ENCODE measurements at regions not wholly inside any gene's neighbourhood (a gene's known extent, or its start where the extent isn't known, plus 50 kb on each side); places are given as distances from the start of the nearest gene placed in this dataset.

DNA sequence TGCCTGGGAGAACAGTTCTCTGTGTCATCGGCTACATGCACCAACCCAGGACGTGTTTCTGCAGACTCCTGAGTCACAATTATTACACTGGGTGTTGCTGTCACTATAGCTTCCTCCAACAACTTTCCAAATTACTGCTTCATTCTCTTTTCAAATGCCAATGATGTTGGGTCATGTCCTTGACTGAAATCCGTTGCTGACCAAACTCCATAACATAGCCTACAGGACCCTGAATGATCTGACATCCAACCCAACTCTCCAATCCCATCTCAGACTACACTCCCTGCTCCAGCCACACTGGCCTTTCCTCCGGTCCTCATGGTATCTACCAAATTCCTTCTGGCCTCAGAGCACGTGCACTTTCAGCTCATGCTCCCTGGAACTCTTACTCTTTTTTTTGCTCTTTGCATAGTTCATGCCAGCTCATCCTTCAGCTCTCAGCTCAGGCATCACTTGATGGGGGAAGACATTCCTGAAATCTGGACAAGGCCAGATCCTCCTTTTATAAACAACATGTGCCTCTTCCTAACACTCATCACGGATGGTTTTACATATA is 108.8 kb upstream of the PTPRG start:
- Histone ChIP-seq H3K27me3 (ENCODE audit: insufficient read depth, insufficient read length) (no peaks in the 10 kb centered on the region), H3K9me3 (ENCODE audit: insufficient read depth, low read length) (no peaks in the 10 kb centered on the region), H3K4me1 (ENCODE audit: insufficient read depth, insufficient read length) (no peaks in the 10 kb centered on the region), H3K4me3 (ENCODE audit: insufficient read length, low read depth) (no peak overlapping the region), H3K36me3 (ENCODE audit: insufficient read depth, insufficient read length, low read length) (no peaks in the 10 kb centered on the region), H3K9ac (ENCODE audit: insufficient read length, low read depth) (no peak overlapping the region)
- no peak for DNase-seq (ENCODE audit: low read depth, low spot score)
- TF ChIP-seq SUZ12 (IDR thresholded peaks at IDR 0.05; ENCODE audit: extremely low read depth, insufficient read depth, insufficient read length): no peak
- TF ChIP-seq YY1 (IDR thresholded peaks at IDR 0.05; ENCODE audit: insufficient read depth, insufficient read length): no peak
- no peak for TF ChIP-seq ZNF274 (IDR thresholded peaks at IDR 0.05; ENCODE audit: low read depth, low read length)

DNA sequence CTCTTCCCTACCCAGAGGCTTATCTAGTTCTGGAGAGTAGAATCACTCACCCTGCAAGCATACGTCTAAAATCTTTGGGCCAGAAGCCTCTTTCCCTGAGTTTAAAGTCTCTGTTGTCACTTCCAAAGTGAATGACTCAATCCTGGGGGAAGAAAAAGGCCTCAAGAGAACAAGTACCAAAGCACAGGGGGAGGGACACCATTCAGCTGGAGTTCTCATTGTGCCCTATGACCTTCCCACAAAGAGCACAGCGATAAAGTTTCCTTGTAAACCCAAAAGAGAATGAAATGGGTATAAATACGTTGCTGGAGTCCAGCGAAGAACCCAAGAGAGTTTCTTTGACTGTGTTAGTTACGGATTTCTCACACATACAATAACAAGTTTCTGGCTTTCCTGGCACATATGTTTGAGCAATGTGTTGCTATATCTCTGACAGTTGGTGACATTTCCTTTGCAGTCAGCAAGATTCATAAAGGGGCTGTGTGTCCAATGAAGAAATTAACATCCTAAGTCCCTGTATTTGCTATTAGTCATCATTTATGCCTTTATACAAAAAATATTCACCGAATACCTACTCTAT is 107.3 kb upstream of the PTPRG start:
- Histone ChIP-seq H3K9ac (ENCODE audit: insufficient read length, low read depth) (no peak overlapping the region), H3K4me3 (ENCODE audit: insufficient read length, low read depth) (no peak overlapping the region), H3K27me3 (ENCODE audit: insufficient read depth, insufficient read length) (no peaks in the 10 kb centered on the region), H3K36me3 (ENCODE audit: insufficient read depth, insufficient read length, low read length) (no peaks in the 10 kb centered on the region), H3K9me3 (ENCODE audit: insufficient read depth, low read length) (no peaks in the 10 kb centered on the region), H3K4me1 (ENCODE audit: insufficient read depth, insufficient read length) (no peaks in the 10 kb centered on the region)
- TF ChIP-seq YY1 (IDR thresholded peaks at IDR 0.05; ENCODE audit: insufficient read depth, insufficient read length): no peak
- no peak for TF ChIP-seq ZNF274 (IDR thresholded peaks at IDR 0.05; ENCODE audit: low read depth, low read length)
- TF ChIP-seq SUZ12 (IDR thresholded peaks at IDR 0.05; ENCODE audit: extremely low read depth, insufficient read depth, insufficient read length): no peak
- DNase-seq (ENCODE audit: low read depth, low spot score): no peak

DNA sequence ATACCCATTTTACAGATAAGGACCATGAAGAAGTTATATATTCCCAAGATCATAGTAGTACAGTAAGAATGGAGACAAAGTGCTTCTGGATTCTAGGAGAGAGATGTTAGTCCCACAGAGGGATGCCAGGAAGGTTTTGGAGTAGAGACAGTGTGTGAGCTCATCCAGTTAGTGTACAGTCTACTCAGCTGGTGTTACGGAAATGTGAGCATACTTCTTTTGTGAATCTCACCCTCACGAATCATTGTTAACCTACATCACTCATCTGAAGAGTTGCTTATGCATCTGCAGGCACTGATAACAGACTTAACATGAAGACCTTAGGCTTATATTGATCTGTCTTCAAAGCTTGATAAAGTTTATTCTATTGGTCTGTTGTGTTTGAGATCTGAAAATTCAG is 106.6 kb upstream of the PTPRG start:
- DNase-seq (ENCODE audit: low read depth, low spot score): no peak
- no peaks in the 10 kb centered on the region for H3K9me3 ChIP-seq (ENCODE audit: insufficient read depth, low read length)

DNA sequence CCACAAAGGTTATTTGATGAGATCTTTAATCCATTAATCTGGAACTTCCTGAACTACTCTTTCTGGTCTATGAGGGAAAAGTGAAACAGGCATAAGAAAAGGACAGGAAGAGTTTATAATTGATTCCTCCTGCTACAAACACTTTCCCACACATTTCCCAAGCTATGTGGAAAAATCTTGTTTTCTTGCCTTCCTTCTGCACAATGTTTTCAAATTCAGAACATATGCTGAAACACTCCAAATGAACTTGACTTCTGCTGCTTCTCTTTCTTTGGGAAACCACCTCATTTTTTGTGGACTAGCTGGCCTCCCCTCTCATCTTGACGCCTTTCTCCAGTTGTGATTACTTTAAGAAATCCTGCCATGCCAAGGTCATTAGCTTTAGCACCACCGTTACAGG is 100.7 kb upstream of the PTPRG start:
- H3K9ac ChIP-seq (ENCODE audit: insufficient read length, low read depth): no peak overlapping the region
- no peaks in the 10 kb centered on the region for H3K36me3 ChIP-seq (ENCODE audit: insufficient read depth, insufficient read length, low read length)
- H3K27me3 ChIP-seq (ENCODE audit: insufficient read depth, insufficient read length): no peaks in the 10 kb centered on the region
- H3K4me3 ChIP-seq (ENCODE audit: insufficient read length, low read depth): no peak overlapping the region
- no peak for DNase-seq (ENCODE audit: low read depth, low spot score)
- H3K9me3 ChIP-seq (ENCODE audit: insufficient read depth, low read length): no peaks in the 10 kb centered on the region
- no peak for TF ChIP-seq SUZ12 (IDR thresholded peaks at IDR 0.05; ENCODE audit: extremely low read depth, insufficient read depth, insufficient read length)
- no peak for TF ChIP-seq YY1 (IDR thresholded peaks at IDR 0.05; ENCODE audit: insufficient read depth, insufficient read length)
- no peak for TF ChIP-seq ZNF274 (IDR thresholded peaks at IDR 0.05; ENCODE audit: low read depth, low read length)
- H3K4me1 ChIP-seq (ENCODE audit: insufficient read depth, insufficient read length): no peaks in the 10 kb centered on the region

More for the DNA sequence above, 106.6 kb upstream of the PTPRG start:
- TF ChIP-seq SUZ12 (IDR thresholded peaks at IDR 0.05; ENCODE audit: extremely low read depth, insufficient read depth, insufficient read length) (no peak), ZNF274 (IDR thresholded peaks at IDR 0.05; ENCODE audit: low read depth, low read length) (no peak), YY1 (IDR thresholded peaks at IDR 0.05; ENCODE audit: insufficient read depth, insufficient read length) (no peak)
- Histone ChIP-seq H3K36me3 (ENCODE audit: insufficient read depth, insufficient read length, low read length) (no peaks in the 10 kb centered on the region), H3K27me3 (ENCODE audit: insufficient read depth, insufficient read length) (no peaks in the 10 kb centered on the region), H3K4me3 (ENCODE audit: insufficient read length, low read depth) (no peak overlapping the region), H3K9ac (ENCODE audit: insufficient read length, low read depth) (no peak overlapping the region), H3K4me1 (ENCODE audit: insufficient read depth, insufficient read length) (no peaks in the 10 kb centered on the region)

DNA sequence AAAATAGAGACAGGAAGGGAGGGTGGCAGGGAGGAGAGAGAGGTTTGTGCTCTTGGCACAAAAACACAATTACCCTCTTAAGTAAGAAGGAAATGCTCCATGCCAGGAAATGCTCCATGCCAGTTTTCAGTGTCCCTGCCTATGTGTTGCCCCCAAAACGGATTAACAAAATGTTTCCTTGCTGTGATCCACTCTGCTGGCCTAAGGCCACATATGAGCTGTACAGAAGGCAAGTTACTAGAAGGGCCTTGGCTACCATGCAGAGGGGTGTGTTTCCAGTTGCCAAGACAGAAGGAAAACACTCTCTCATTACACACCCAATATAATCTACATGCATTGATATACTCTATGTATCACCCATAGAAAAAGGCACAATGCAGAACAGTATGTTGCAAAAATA is 98.2 kb upstream of the PTPRG start:
- TF ChIP-seq YY1 (IDR thresholded peaks at IDR 0.05; ENCODE audit: insufficient read depth, insufficient read length) (no peak), ZNF274 (IDR thresholded peaks at IDR 0.05; ENCODE audit: low read depth, low read length) (no peak), SUZ12 (IDR thresholded peaks at IDR 0.05; ENCODE audit: extremely low read depth, insufficient read depth, insufficient read length) (no peak)
- no peaks in the 10 kb centered on the region for H3K9me3 ChIP-seq (ENCODE audit: insufficient read depth, low read length)
- no peak for DNase-seq (ENCODE audit: low read depth, low spot score)
- H3K27me3 ChIP-seq (ENCODE audit: insufficient read depth, insufficient read length): no peaks in the 10 kb centered on the region
- H3K36me3 ChIP-seq (ENCODE audit: insufficient read depth, insufficient read length, low read length): no peaks in the 10 kb centered on the region
- no peak overlapping the region for H3K9ac ChIP-seq (ENCODE audit: insufficient read length, low read depth)
- H3K4me1 ChIP-seq (ENCODE audit: insufficient read depth, insufficient read length): no peaks in the 10 kb centered on the region
- H3K4me3 ChIP-seq (ENCODE audit: insufficient read length, low read depth): no peak overlapping the region

DNA sequence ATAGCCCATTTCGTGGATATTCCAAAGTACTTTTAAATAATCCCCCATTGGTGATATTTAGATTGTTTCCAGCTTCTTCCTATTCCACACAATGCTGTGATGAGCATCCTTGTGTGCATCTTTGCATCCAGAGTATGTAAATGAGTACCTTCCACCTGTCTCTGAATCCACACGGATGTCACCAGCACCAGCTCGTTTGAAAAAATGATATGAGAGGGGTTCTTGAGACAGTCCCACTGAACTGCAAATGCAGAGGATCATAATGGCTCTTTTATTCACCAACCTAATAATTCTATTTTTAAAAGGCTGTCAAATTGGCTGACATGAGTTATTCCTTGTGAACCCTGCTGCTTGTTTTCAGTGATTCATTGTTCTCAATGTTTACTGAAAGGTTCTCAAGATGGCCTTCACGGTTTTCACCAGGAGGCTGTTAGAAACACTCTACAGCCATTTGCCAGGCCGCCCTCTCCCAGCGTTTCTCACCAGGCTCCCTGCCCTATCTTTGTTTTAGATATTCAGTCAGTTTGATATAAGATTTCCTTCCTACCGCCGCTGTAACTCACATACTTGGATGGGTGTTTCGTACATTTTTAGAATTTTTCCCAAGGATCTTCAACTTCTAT is 96.7 kb upstream of the PTPRG start:
- Histone ChIP-seq H3K4me1 (ENCODE audit: insufficient read depth, insufficient read length) (no peaks in the 10 kb centered on the region), H3K36me3 (ENCODE audit: insufficient read depth, insufficient read length, low read length) (no peaks in the 10 kb centered on the region), H3K4me3 (ENCODE audit: insufficient read length, low read depth) (no peak overlapping the region), H3K27me3 (ENCODE audit: insufficient read depth, insufficient read length) (no peaks in the 10 kb centered on the region), H3K9me3 (ENCODE audit: insufficient read depth, low read length) (no peaks in the 10 kb centered on the region), H3K9ac (ENCODE audit: insufficient read length, low read depth) (no peak overlapping the region)
- TF ChIP-seq YY1 (IDR thresholded peaks at IDR 0.05; ENCODE audit: insufficient read depth, insufficient read length) (no peak), SUZ12 (IDR thresholded peaks at IDR 0.05; ENCODE audit: extremely low read depth, insufficient read depth, insufficient read length) (no peak), ZNF274 (IDR thresholded peaks at IDR 0.05; ENCODE audit: low read depth, low read length) (no peak)
- no peak for DNase-seq (ENCODE audit: low read depth, low spot score)

DNA sequence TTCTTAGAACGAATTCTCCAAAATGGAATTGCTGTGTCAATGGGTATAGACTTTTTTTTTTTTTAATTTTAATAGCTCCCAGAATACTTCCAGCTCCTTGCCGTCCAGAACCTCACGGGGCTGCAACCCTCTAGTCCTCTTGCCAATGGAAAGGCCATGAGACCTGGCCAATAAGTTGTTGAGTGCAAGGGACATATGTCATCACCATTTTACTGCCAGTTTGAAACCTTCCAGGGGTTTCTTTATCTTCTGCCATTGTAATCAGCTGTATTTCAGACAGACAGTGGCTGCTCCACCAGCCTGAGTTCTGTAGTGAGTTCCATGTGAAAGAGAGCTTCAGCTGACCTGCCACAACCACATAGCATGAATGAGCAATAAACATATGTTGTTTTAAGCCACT is 95.0 kb upstream of the PTPRG start:
- Histone ChIP-seq H3K27me3 (ENCODE audit: insufficient read depth, insufficient read length) (no peaks in the 10 kb centered on the region), H3K4me1 (ENCODE audit: insufficient read depth, insufficient read length) (no peaks in the 10 kb centered on the region), H3K9ac (ENCODE audit: insufficient read length, low read depth) (no peak overlapping the region), H3K4me3 (ENCODE audit: insufficient read length, low read depth) (no peak overlapping the region), H3K36me3 (ENCODE audit: insufficient read depth, insufficient read length, low read length) (no peaks in the 10 kb centered on the region), H3K9me3 (ENCODE audit: insufficient read depth, low read length) (peaks cover under 1% of the 10 kb centered on the region; the same call in 1 of the 2 replicates)
- TF ChIP-seq YY1 (IDR thresholded peaks at IDR 0.05; ENCODE audit: insufficient read depth, insufficient read length) (no peak), SUZ12 (IDR thresholded peaks at IDR 0.05; ENCODE audit: extremely low read depth, insufficient read depth, insufficient read length) (no peak), ZNF274 (IDR thresholded peaks at IDR 0.05; ENCODE audit: low read depth, low read length) (no peak)
- DNase-seq (ENCODE audit: low read depth, low spot score): no peak
